ENCODE measurements at regions not wholly inside any gene's neighbourhood (a gene's known extent, or its start where the extent isn't known, plus 50 kb on each side); places are given as distances from the start of the nearest gene placed in this dataset.

DNA sequence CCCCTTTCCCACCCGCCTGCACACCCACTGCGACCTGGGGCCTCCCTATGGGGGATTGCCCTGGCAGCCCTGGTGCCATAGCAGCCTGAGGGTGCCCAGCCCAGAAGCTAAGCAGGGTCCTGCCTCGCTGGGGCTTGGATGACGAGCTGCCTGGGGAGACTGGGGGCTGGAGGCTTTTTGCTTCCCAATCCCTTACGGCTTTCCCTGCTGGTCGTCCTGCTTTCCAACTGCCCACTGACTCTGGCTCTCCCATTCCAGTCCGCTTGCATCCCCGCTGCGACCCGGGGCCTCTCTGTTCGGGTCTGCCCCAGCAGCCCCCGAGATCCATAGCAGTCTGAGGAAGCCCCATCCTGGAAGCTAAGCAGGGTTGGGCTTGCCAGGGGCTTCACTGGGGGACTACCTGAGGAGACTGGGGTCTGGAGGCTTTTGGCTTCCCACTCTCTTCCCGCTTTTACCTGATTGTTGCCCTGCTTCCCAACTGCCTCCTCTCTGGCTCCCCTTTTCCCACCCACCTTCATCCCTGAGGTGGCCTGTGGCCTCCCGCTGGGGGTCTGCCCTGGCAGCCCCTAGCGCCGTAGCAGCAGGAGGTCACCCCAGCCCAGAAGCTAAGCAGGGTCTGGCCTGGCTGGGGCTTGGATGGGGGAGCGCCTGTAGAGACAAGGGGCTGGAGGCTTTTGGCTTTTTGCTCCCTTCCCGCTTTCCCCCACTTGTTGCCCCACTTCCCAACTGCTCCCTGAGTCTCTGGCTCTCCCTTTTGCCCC, 2292.8 kb downstream of the TP53TG3F start:
- ATAC-seq (ENCODE audit: low FRiP score in 2 of 2): no peak

DNA sequence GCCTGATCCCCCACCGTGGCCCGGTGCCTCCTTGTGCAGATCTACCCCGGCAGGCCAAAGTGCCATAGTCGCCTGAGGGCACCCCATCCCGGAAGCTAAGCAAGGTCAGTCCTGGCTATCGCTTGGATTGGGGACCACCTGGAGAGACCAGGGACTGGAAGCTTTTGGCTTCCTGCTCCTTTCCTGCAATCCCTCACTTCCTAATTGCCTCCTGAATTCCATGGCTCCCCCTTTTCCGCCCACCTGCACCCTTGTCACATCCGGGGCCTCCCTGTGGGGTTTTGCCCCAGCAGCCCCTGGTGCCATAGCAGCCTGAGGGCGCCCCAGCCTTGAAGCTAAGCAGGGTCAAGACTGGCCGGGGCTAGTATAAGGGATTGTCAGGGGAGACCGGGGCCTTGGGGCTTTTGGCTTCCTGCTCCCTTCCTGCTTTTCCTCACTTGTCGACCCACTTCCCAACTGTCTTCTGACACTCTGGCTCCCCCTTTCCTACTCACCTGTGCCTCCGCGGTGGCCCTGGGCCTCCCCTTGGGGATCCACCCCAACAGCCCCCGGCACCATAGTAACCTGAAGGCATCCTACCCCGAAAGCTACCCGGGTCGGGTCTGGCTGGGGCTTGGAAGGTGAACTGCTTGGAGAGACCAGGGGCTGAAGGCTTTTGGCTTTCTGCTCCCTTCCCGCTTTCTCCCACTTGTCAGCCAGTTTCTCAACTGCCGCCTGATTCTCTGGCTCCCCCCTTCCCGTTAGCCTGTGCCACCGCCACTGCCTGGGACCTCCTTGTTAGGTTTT, 2293.6 kb downstream of the TP53TG3F start:
- no peaks in the 10 kb centered on the region for H3K27me3 ChIP-seq
- peak in 1 of 2 donors; percentile 1 for ATAC-seq (ENCODE audit: low FRiP score in 2 of 2)
- H3K36me3 ChIP-seq: no peaks in the 10 kb centered on the region
- H3K27ac ChIP-seq: no peak overlapping the region
- 90% methylated on average over 22 of the region's 22 CpGs for WGBS, 2 donors
- TF ChIP-seq EP300 (IDR thresholded peaks at IDR 0.05): no peak
- TF ChIP-seq, protein P1, sequence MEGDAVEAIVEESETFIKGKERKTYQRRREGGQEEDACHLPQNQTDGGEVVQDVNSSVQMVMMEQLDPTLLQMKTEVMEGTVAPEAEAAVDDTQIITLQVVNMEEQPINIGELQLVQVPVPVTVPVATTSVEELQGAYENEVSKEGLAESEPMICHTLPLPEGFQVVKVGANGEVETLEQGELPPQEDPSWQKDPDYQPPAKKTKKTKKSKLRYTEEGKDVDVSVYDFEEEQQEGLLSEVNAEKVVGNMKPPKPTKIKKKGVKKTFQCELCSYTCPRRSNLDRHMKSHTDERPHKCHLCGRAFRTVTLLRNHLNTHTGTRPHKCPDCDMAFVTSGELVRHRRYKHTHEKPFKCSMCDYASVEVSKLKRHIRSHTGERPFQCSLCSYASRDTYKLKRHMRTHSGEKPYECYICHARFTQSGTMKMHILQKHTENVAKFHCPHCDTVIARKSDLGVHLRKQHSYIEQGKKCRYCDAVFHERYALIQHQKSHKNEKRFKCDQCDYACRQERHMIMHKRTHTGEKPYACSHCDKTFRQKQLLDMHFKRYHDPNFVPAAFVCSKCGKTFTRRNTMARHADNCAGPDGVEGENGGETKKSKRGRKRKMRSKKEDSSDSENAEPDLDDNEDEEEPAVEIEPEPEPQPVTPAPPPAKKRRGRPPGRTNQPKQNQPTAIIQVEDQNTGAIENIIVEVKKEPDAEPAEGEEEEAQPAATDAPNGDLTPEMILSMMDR (IDR thresholded peaks at IDR 0.05): no peak
- no peak for TF ChIP-seq POLR2AphosphoS5 (IDR thresholded peaks at IDR 0.05)
- no peak for TF ChIP-seq POLR2A (IDR thresholded peaks at IDR 0.05)
- H3K9me3 ChIP-seq: peaks cover 0 to 70% (median 7%) of the 10 kb centered on the region in 4 donors
- DNase-seq: peak in 1 of 2 donors; percentile 37
- H3K4me3 ChIP-seq: no peak overlapping the region
- no peaks in the 10 kb centered on the region for H3K4me1 ChIP-seq

More for the DNA sequence above, 2292.8 kb downstream of the TP53TG3F start:
- no peak for TF ChIP-seq EP300 (IDR thresholded peaks at IDR 0.05)
- TF ChIP-seq, protein P1 (IDR thresholded peaks at IDR 0.05): no peak
- TF ChIP-seq POLR2A (IDR thresholded peaks at IDR 0.05): no peak
- TF ChIP-seq POLR2AphosphoS5 (IDR thresholded peaks at IDR 0.05): no peak
- H3K9me3 ChIP-seq: peaks cover 0 to 78% (median 8%) of the 10 kb centered on the region in 4 donors
- no peaks in the 10 kb centered on the region for H3K27me3 ChIP-seq
- H3K4me1 ChIP-seq: no peaks in the 10 kb centered on the region
- no peak overlapping the region for H3K27ac ChIP-seq
- H3K4me3 ChIP-seq: no peak overlapping the region
- peak in 1 of 2 donors; percentile 61 for DNase-seq
- H3K36me3 ChIP-seq: no peaks in the 10 kb centered on the region
- 79 to 87% methylated on average over 16 to 18 of the region's 18 CpGs for WGBS, 2 donors

DNA sequence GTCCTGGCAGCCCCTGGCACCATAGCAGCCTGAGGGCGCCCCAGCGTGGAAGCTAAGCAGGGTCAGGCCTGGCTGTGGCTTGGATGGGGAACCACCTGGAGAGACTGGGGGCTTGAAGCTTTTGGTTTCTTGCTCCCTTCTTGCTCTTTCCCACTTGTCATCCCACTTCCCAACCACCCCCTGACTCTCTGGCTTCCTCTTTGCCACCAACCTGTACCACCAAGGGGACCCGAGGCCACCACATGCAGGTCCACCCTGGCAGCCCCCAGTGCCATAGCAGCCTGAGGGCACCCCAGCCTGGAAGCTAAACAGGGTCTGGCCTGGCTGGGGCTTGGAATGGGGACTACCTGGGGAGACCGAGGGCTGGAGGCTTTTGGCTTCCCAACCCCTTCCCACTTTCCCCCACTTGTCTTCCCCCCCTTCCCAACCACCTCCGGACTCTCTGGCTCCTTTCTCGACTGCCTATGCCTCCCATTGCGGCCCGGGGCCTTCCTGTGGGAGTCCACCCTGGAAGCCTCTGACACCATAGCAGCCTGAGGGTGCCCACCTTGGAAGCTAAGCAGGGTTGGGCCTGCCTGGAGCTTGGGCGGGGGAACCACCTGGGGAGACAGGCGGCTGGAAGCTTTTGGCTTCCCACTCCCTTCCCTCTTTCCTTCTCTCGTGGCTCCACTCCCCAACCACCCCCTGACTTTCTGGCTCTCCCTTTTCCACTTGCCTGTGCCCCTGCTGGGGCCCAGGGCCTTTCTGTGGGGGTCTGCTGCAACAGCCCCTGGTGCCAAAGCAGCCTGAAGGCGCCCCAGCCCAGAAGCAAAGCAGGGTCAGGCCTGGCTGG, 2294.4 kb downstream of the TP53TG3F start:
- Histone ChIP-seq H3K4me1 (no peaks in the 10 kb centered on the region), H3K27me3 (no peaks in the 10 kb centered on the region), H3K27ac (no peak overlapping the region), H3K36me3 (no peaks in the 10 kb centered on the region), H3K9me3 (peaks cover 0 to 63% (median 5%) of the 10 kb centered on the region in 4 donors), H3K4me3 (no peak overlapping the region)
- ATAC-seq (ENCODE audit: low FRiP score in 2 of 2): no peak
- DNase-seq: peak in 1 of 2 donors; percentile 23
- no peak for TF ChIP-seq POLR2AphosphoS5 (IDR thresholded peaks at IDR 0.05)
- TF ChIP-seq EP300 (IDR thresholded peaks at IDR 0.05): no peak
- WGBS, 2 donors: 80% methylated on average over 12 of the region's 12 CpGs

DNA sequence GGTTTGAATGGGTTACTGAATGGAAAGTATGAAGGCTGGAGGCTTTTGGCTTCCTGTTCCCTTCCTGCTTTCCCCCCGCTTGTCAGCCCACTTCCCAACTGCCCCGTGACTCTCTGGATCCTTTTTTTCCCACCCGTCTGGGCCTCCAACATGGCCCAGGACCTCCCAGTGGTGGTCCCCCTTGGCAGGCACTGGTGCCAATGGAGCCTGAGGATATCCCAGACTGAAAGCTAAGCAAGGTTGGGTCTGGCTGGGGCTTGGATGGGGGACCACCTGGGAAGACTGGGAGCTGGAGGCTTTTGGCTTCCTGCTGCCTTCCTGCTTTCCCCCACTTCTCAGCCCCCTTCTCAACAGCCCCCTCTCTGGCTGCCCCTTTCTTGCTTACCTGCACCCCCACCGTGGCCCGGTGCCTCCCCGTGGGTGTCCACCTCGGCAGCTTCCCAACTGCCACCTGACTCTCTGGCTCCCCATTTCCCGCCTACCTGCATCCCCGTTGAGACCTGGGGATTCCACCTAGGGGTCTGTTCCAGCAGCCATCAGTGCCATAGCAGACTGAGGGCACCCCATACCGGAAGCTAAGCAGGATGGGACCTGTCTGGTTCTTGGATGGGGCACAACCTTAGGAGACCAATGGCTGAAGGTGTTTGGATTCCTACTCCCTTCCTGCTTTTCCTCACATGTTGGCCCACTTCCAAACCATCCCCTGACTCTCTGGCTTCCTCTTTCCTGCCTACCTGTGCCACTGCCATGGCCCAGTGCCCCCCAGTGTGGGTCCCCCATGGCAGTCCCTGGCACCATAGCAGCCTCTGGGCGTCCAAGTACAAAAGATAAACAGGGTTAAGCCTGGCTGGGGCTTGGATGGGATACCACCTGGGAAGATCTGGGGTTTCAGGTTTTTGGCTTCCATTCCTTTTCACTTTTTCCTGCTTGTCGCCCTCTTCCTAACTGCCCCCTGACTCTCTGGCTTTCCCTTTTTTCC, 2295.3 kb downstream of the TP53TG3F start:
- peaks cover 0 to 54% (median 4%) of the 10 kb centered on the region in 4 donors for H3K9me3 ChIP-seq
- WGBS, 2 donors: 77 to 78% methylated on average over 10 to 12 of the region's 12 CpGs
- H3K4me3 ChIP-seq: no peak overlapping the region
- no peaks in the 10 kb centered on the region for H3K36me3 ChIP-seq
- no peak for ATAC-seq (ENCODE audit: low FRiP score in 2 of 2)
- DNase-seq: peak in 1 of 2 donors; percentile 15
- TF ChIP-seq EP300 (IDR thresholded peaks at IDR 0.05) (no peak), POLR2A (IDR thresholded peaks at IDR 0.05) (no peak), POLR2AphosphoS5 (IDR thresholded peaks at IDR 0.05) (no peak)
- TF ChIP-seq, protein P1 (IDR thresholded peaks at IDR 0.05): no peak
- H3K27me3 ChIP-seq: no peaks in the 10 kb centered on the region
- no peaks in the 10 kb centered on the region for H3K4me1 ChIP-seq
- no peak overlapping the region for H3K27ac ChIP-seq
